ENCODE measurements at regions not wholly inside any gene's neighbourhood (a gene's known extent, or its start where the extent isn't known, plus 50 kb on each side); places are given as distances from the start of the nearest gene placed in this dataset.

DNA sequence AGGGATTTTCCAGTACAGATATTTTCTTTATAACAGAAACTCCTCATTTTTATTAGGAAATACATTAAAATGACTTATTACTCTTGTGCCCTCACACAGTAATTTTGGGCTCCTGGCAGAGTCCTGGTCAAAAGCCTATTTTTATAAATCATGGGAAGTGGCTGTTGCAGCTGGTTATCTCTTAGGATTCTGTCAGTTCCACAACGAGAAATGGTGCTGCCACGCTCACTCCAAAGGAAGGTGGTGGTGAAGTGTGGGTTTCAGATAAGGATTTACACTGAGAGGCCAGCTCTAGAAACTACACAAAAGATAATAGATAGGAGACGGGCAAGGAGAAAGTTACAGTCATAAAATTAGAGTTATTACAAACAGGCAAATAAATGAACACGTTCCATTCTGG lies 159.2 kb upstream of the FAM241A start:
- TF ChIP-seq, protein P1, sequence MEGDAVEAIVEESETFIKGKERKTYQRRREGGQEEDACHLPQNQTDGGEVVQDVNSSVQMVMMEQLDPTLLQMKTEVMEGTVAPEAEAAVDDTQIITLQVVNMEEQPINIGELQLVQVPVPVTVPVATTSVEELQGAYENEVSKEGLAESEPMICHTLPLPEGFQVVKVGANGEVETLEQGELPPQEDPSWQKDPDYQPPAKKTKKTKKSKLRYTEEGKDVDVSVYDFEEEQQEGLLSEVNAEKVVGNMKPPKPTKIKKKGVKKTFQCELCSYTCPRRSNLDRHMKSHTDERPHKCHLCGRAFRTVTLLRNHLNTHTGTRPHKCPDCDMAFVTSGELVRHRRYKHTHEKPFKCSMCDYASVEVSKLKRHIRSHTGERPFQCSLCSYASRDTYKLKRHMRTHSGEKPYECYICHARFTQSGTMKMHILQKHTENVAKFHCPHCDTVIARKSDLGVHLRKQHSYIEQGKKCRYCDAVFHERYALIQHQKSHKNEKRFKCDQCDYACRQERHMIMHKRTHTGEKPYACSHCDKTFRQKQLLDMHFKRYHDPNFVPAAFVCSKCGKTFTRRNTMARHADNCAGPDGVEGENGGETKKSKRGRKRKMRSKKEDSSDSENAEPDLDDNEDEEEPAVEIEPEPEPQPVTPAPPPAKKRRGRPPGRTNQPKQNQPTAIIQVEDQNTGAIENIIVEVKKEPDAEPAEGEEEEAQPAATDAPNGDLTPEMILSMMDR (IDR thresholded peaks at IDR 0.05), result no peak
- no peak for TF ChIP-seq EZH2 (IDR thresholded peaks at IDR 0.05; ENCODE audit: borderline replicate concordance, insufficient read depth, low read depth, low read length, poor library complexity, severe bottlenecking)

Measured in B cell (primary cell).